Dendritic cell treated with granulocyte-macrophage colony-stimulating factor and Interleukin-4, amounts not matched to agents 40 ng/mL and 50 ng/mL, for 4 days (primary cell): ENCODE measurements at regions not wholly inside any gene's neighbourhood (a gene's known extent, or its start where the extent isn't known, plus 50 kb on each side); places are given as distances from the start of the nearest gene placed in this dataset.
"Not testable (repeated sequence)": the region's sequence is repeated elsewhere in the genome, so short reads cannot be mapped to it uniquely, and the experiment has no call there.

ENCODE experiments used
- H3K27ac Mint-ChIP-seq: one replicate; pipeline ENCODE4 v1.8.0; 2022; ENCODE audit warnings: mild to moderate bottlenecking, mixed read lengths
- H3K27me3 Mint-ChIP-seq: one replicate; pipeline ENCODE4 v1.8.0; 2022; ENCODE audit warnings: mild to moderate bottlenecking, mixed read lengths
- H3K36me3 Mint-ChIP-seq: one replicate; pipeline ENCODE4 v1.8.0; 2022; ENCODE audit warnings: low read depth, mixed read lengths
- H3K4me1 Mint-ChIP-seq: one replicate; pipeline ENCODE4 v1.8.0; 2022; ENCODE audit warnings: low read depth, mixed read lengths
- H3K4me3 Mint-ChIP-seq: one replicate; pipeline ENCODE4 v1.8.0; 2022; ENCODE audit warnings: mild to moderate bottlenecking, moderate library complexity, mixed read lengths
- H3K9me3 Mint-ChIP-seq: one replicate; pipeline ENCODE4 v1.8.0; 2022; ENCODE audit warnings: mixed read lengths
- intact Hi-C: fragments of 100-400 bp; cut with micrococcal nuclease; formaldehyde crosslinking; loops from one replicate; pipeline ENCODE4 v1.15.0; 2022

GRCh38 chr19:30249911-30250310, 122.3 kb upstream of the ZNF536 start:
- Mint-ChIP-seq H3K4me3 (no peak overlapping the region), H3K27ac (no peak overlapping the region), H3K27me3 (peaks cover 26% of the 10 kb centered on the region)

GRCh38 chr19:30252214-30252613, 120.0 kb upstream of the ZNF536 start:
- intact Hi-C loops = no loop called here
- Mint-ChIP-seq H3K27me3 (peaks cover 42% of the 10 kb centered on the region), H3K9me3 (no peaks in the 10 kb centered on the region), H3K4me1 (no peaks in the 10 kb centered on the region), H3K4me3 (no peak overlapping the region), H3K36me3 (no peaks in the 10 kb centered on the region), H3K27ac (no peak overlapping the region)

More at GRCh38 chr19:30249911-30250310, 122.3 kb upstream of the ZNF536 start:
- Mint-ChIP-seq H3K9me3 (no peaks in the 10 kb centered on the region), H3K36me3 (no peaks in the 10 kb centered on the region), H3K4me1 (no peaks in the 10 kb centered on the region)
- intact Hi-C loops = no loop called here

GRCh38 chr19:30253581-30253996, 118.6 kb upstream of the ZNF536 start:
- H3K4me3 Mint-ChIP-seq = no peak overlapping the region
- no peaks in the 10 kb centered on the region for H3K9me3 Mint-ChIP-seq
- H3K36me3 Mint-ChIP-seq = no peaks in the 10 kb centered on the region
- H3K27ac Mint-ChIP-seq = no peak overlapping the region
- intact Hi-C loops = no loop called here
- no peaks in the 10 kb centered on the region for H3K4me1 Mint-ChIP-seq
- peaks cover 48% of the 10 kb centered on the region for H3K27me3 Mint-ChIP-seq

DNA sequence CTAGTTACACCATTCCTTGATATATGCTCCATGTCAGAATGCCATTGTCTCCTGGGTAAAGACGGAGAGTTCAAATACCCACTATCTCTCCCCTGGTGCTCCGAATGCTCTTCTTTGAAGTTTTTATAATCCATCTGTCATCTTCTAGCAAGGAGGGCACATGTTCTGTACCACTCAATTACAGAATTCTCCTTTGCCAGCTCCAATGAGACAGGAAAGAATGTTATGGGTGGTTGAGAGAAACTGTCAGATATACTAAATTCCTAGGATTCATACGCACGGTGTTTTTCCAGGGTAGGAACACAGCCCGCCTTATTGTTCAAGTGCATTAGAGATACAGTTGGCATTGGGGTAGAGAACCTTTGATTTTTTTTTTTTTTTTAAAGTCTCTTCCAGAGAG, 118.0 kb upstream of the ZNF536 start:
- Mint-ChIP-seq H3K4me1 (no peaks in the 10 kb centered on the region), H3K27ac (no peak overlapping the region), H3K36me3 (no peaks in the 10 kb centered on the region), H3K27me3 (peaks cover 48% of the 10 kb centered on the region), H3K9me3 (no peaks in the 10 kb centered on the region), H3K4me3 (no peak overlapping the region)
- intact Hi-C loops = no loop called here

- H3K4me3 Mint-ChIP-seq = no peak overlapping the region
- H3K27ac Mint-ChIP-seq = no peak overlapping the region
- intact Hi-C loops = no loop called here
- H3K36me3 Mint-ChIP-seq = no peaks in the 10 kb centered on the region
- no peaks in the 10 kb centered on the region for H3K4me1 Mint-ChIP-seq
- H3K9me3 Mint-ChIP-seq = no peaks in the 10 kb centered on the region
- H3K27me3 Mint-ChIP-seq = peaks cover 48% of the 10 kb centered on the region
Observed at GRCh38 chr19:30254789-30255188, 117.4 kb upstream of the ZNF536 start.

GRCh38 chr19:30255791-30256495, 116.2 kb upstream of the ZNF536 start:
- Mint-ChIP-seq H3K36me3 (no peaks in the 10 kb centered on the region), H3K4me1 (no peaks in the 10 kb centered on the region), H3K27me3 (peaks cover 46% of the 10 kb centered on the region), H3K4me3 (no peak overlapping the region), H3K9me3 (no peaks in the 10 kb centered on the region), H3K27ac (no peak overlapping the region)
- intact Hi-C loops = no loop called here

GRCh38 chr19:30256496-30256850, 115.7 kb upstream of the ZNF536 start:
- peaks cover 45% of the 10 kb centered on the region for H3K27me3 Mint-ChIP-seq
- no peaks in the 10 kb centered on the region for H3K36me3 Mint-ChIP-seq
- no peak overlapping the region for H3K4me3 Mint-ChIP-seq
- intact Hi-C loops = no loop called here
- no peak overlapping the region for H3K27ac Mint-ChIP-seq
- H3K4me1 Mint-ChIP-seq = no peaks in the 10 kb centered on the region
- H3K9me3 Mint-ChIP-seq = no peaks in the 10 kb centered on the region

DNA sequence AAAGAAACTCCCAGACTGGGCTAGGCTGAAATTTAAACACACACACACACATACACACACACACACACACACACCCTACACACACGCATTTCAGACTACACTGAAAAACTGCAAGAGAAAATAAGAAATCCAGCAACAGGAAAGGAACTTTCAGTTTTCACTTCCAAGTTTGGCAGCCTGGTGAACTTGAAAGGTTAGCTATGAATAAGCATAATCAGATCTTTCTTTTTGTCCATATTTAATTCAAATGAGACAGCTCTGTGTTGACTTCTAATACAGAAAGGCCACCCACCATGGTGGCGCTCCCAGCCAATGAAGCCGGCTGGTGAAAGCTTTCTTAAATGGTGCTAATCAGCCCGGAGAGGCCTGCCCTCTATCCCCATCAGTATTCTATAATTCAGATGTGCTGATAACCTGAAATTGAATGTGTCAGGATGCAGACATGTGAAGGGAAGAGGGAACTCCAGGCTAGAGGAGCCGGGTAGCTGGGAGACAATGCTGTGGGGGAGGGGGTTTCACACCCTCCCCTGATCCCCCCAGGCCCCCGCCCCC, 108.3 kb upstream of the ZNF536 start:
- H3K4me1 Mint-ChIP-seq = no peaks in the 10 kb centered on the region
- intact Hi-C loops = no loop called here
- no peak overlapping the region for H3K27ac Mint-ChIP-seq
- peaks cover 2% of the 10 kb centered on the region for H3K27me3 Mint-ChIP-seq
- H3K9me3 Mint-ChIP-seq = no peaks in the 10 kb centered on the region
- no peak overlapping the region for H3K4me3 Mint-ChIP-seq
- H3K36me3 Mint-ChIP-seq = no peaks in the 10 kb centered on the region

- intact Hi-C loops, H3K9me3 Mint-ChIP-seq, H3K4me1 Mint-ChIP-seq, H3K27ac Mint-ChIP-seq, H3K4me3 Mint-ChIP-seq, H3K36me3 Mint-ChIP-seq, H3K27me3 Mint-ChIP-seq: not testable (repeated sequence)
Observed at GRCh38 chr19:30265918-30266317, 106.3 kb upstream of the ZNF536 start.

GRCh38 chr19:30266687-30267086, 105.5 kb upstream of the ZNF536 start:
- Mint-ChIP-seq H3K4me1 (no peaks in the 10 kb centered on the region), H3K4me3 (no peak overlapping the region), H3K27me3 (peaks cover 6% of the 10 kb centered on the region), H3K9me3 (no peaks in the 10 kb centered on the region), H3K36me3 (no peaks in the 10 kb centered on the region), H3K27ac (no peak overlapping the region)
- intact Hi-C loops = no loop called here

- Mint-ChIP-seq H3K9me3 (no peaks in the 10 kb centered on the region), H3K4me3 (no peak overlapping the region), H3K4me1 (no peaks in the 10 kb centered on the region), H3K27me3 (peaks cover 6% of the 10 kb centered on the region), H3K27ac (no peak overlapping the region), H3K36me3 (no peaks in the 10 kb centered on the region)
- intact Hi-C loops = no loop called here
Observed at GRCh38 chr19:30267332-30267731, 104.9 kb upstream of the ZNF536 start.

- Mint-ChIP-seq H3K27ac (no peak overlapping the region), H3K36me3 (no peaks in the 10 kb centered on the region), H3K4me1 (no peaks in the 10 kb centered on the region), H3K27me3 (peaks cover 6% of the 10 kb centered on the region), H3K9me3 (peaks cover 5% of the 10 kb centered on the region), H3K4me3 (no peak overlapping the region)
- intact Hi-C loops = no loop called here
Observed at GRCh38 chr19:30268601-30269000, 103.6 kb upstream of the ZNF536 start.

- H3K27ac Mint-ChIP-seq = no peak overlapping the region
- peaks cover 5% of the 10 kb centered on the region for H3K9me3 Mint-ChIP-seq
Observed at GRCh38 chr19:30269638-30270037, 102.5 kb upstream of the ZNF536 start.

DNA sequence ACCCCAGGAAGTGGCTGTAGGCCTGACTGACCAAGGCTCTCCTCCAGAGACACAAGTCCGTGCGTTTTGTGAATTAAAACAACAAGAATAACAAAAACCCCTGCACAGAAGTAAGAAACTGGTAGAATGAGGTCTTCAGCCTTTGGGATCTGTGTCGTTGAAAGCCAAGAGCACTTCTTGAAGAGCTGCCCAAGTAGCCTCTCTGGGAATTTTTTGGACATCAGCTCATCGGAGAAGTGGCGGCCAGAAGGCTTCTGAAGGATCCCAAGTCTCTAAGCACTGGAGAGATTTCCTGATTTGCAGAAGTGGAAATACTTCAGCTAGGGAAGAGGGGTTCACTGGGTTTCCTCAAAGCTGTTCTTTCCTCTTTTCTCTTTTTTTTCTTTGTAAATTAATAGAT, 100.4 kb upstream of the ZNF536 start:
- intact Hi-C loops = no loop called here
- no peaks in the 10 kb centered on the region for H3K36me3 Mint-ChIP-seq

More at GRCh38 chr19:30269638-30270037, 102.5 kb upstream of the ZNF536 start:
- Mint-ChIP-seq H3K27me3 (peaks cover 4% of the 10 kb centered on the region), H3K4me3 (no peak overlapping the region), H3K4me1 (no peaks in the 10 kb centered on the region), H3K36me3 (no peaks in the 10 kb centered on the region)
- intact Hi-C loops = no loop called here

DNA sequence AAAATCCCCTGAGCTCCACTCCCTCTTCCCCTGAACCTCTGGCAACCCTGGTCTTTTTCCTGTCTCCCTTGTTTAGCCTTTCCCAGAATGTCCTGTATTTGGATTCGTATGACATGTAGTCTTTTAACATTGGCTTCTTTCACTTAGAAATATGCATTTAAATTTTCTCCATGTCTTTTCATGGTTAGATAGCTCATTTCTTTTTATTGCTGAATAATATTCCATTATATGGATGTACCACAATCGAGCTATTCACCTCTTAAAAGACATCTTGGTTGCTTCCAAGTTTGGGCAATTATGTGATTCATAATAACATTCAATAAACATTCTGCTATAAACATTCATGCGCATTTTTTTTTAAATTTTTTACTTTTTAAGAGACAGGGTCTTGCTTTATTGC, 99.6 kb upstream of the ZNF536 start:
- Mint-ChIP-seq H3K36me3 (no peaks in the 10 kb centered on the region), H3K4me3 (no peak overlapping the region), H3K27ac (no peak overlapping the region), H3K4me1 (no peaks in the 10 kb centered on the region), H3K27me3 (peaks cover 4% of the 10 kb centered on the region), H3K9me3 (peaks cover 5% of the 10 kb centered on the region)
- intact Hi-C loops = no loop called here

More for the DNA sequence above, 100.4 kb upstream of the ZNF536 start:
- no peak overlapping the region for H3K27ac Mint-ChIP-seq
- H3K4me3 Mint-ChIP-seq = no peak overlapping the region
- H3K9me3 Mint-ChIP-seq = peaks cover 5% of the 10 kb centered on the region
- H3K4me1 Mint-ChIP-seq = no peaks in the 10 kb centered on the region
- peaks cover 4% of the 10 kb centered on the region for H3K27me3 Mint-ChIP-seq
